ENCODE measurements at regions not wholly inside any gene's neighbourhood (a gene's known extent, or its start where the extent isn't known, plus 50 kb on each side); places are given as distances from the start of the nearest gene placed in this dataset.

- no peak overlapping the region for H3K14ac ChIP-seq (ENCODE audit: low read length)
- peaks cover 48 to 76% of the 10 kb centered on the region in 2 donors for H3K36me3 ChIP-seq (replicated peaks in 1 of 2; ENCODE audit: control insufficient read depth in 2 of 2, insufficient read depth in 2 of 2, low read length in 2 of 2)
- H3K4me2 ChIP-seq (ENCODE audit: insufficient read depth, low read length, poor library complexity, severe bottlenecking): no peak overlapping the region
- no peak overlapping the region for H2AFZ ChIP-seq (ENCODE audit: low read length)
- no peak overlapping the region for H2BK5ac ChIP-seq (ENCODE audit: low read length)
- no peak overlapping the region for H3K9ac ChIP-seq (ENCODE audit: low read depth, low read length, poor library complexity)
- no peak overlapping the region for H3K4ac ChIP-seq (ENCODE audit: low read length)
- no peak overlapping the region for H2BK15ac ChIP-seq (ENCODE audit: low read length)
- no peak overlapping the region for H3K18ac ChIP-seq (ENCODE audit: low read length)
- no peaks in the 10 kb centered on the region for H3K4me1 ChIP-seq (ENCODE audit: control insufficient read depth in 2 of 2, insufficient read depth in 1 of 2, low read depth in 1 of 2, low read length in 2 of 2)
- H3K4me3 ChIP-seq (ENCODE audit: low read length in 2 of 2): no peak overlapping the region
- no peak overlapping the region for H4K8ac ChIP-seq (ENCODE audit: low read depth, low read length)
- H2AK5ac ChIP-seq (ENCODE audit: low read depth, low read length): no peak overlapping the region
- peaks cover 0 to 5% of the 10 kb centered on the region in 2 donors for H3K9me3 ChIP-seq (replicated peaks in 1 of 2; ENCODE audit: control insufficient read depth in 2 of 2, insufficient read depth in 1 of 2, low read depth in 1 of 2, low read length in 2 of 2)
- no peak overlapping the region for H2BK120ac ChIP-seq (ENCODE audit: low read depth, low read length)
- DNase-seq (ENCODE audit: low spot score): no peak
- peaks cover 17% of the 10 kb centered on the region for H3K79me1 ChIP-seq (ENCODE audit: low read depth, low read length)
- H3K23ac ChIP-seq (ENCODE audit: low read depth, low read length, poor library complexity): no peak overlapping the region
- H3K27ac ChIP-seq (replicated peaks; ENCODE audit: low read length): no peak overlapping the region
- no peak overlapping the region for H4K91ac ChIP-seq (ENCODE audit: low read depth, low read length, poor library complexity)
- WGBS, 2 donors (ENCODE audit: extremely low coverage in 2 of 2, insufficient read length in 2 of 2, insufficient replicate concordance in 1 of 2): no CpG with 5 or more reads among the region's 10 CpGs
- H2BK12ac ChIP-seq (ENCODE audit: low read length): no peak overlapping the region
- no peaks in the 10 kb centered on the region for H3K27me3 ChIP-seq (ENCODE audit: control insufficient read depth in 3 of 3, insufficient read depth in 3 of 3, low read depth in 1 of 3, low read length in 3 of 3)
These were observed 69.5 kb downstream of the PTPRS start for GRCh38 chr19:5271145-5271544.

- Histone ChIP-seq H2BK12ac (ENCODE audit: low read length) (no peak overlapping the region), H3K14ac (ENCODE audit: low read length) (no peak overlapping the region), H3K4me1 (ENCODE audit: control insufficient read depth in 2 of 2, insufficient read depth in 1 of 2, low read depth in 1 of 2, low read length in 2 of 2) (no peaks in the 10 kb centered on the region), H4K8ac (ENCODE audit: low read depth, low read length) (no peak overlapping the region), H3K18ac (ENCODE audit: low read length) (no peak overlapping the region), H3K4me3 (ENCODE audit: low read length in 2 of 2) (no peak overlapping the region), H2BK5ac (ENCODE audit: low read length) (no peak overlapping the region), H2AFZ (ENCODE audit: low read length) (no peak overlapping the region), H3K27ac (replicated peaks; ENCODE audit: low read length) (no peak overlapping the region), H3K79me1 (ENCODE audit: low read depth, low read length) (peaks cover 13% of the 10 kb centered on the region), H3K9me3 (replicated peaks in 1 of 2; ENCODE audit: control insufficient read depth in 2 of 2, insufficient read depth in 1 of 2, low read depth in 1 of 2, low read length in 2 of 2) (peaks cover 0 to 5% of the 10 kb centered on the region in 2 donors), H3K36me3 (replicated peaks in 1 of 2; ENCODE audit: control insufficient read depth in 2 of 2, insufficient read depth in 2 of 2, low read length in 2 of 2) (peaks cover 49 to 78% of the 10 kb centered on the region in 2 donors), H3K4me2 (ENCODE audit: insufficient read depth, low read length, poor library complexity, severe bottlenecking) (no peak overlapping the region), H2AK5ac (ENCODE audit: low read depth, low read length) (no peak overlapping the region), H2BK15ac (ENCODE audit: low read length) (no peak overlapping the region), H3K9ac (ENCODE audit: low read depth, low read length, poor library complexity) (no peak overlapping the region), H2BK120ac (ENCODE audit: low read depth, low read length) (no peak overlapping the region), H4K91ac (ENCODE audit: low read depth, low read length, poor library complexity) (no peak overlapping the region), H3K23ac (ENCODE audit: low read depth, low read length, poor library complexity) (no peak overlapping the region), H3K4ac (ENCODE audit: low read length) (no peak overlapping the region), H3K27me3 (ENCODE audit: control insufficient read depth in 3 of 3, insufficient read depth in 3 of 3, low read depth in 1 of 3, low read length in 3 of 3) (no peaks in the 10 kb centered on the region)
- no peak for DNase-seq (ENCODE audit: low spot score)
- WGBS, 2 donors (ENCODE audit: extremely low coverage in 2 of 2, insufficient read length in 2 of 2, insufficient replicate concordance in 1 of 2): no CpG with 5 or more reads among the region's 9 CpGs
These were observed 70.7 kb downstream of the PTPRS start for GRCh38 chr19:5269926-5270325.

GRCh38 chr19:5269279-5269678 is 71.3 kb downstream of the PTPRS start:
- WGBS, 2 donors (ENCODE audit: extremely low coverage in 2 of 2, insufficient read length in 2 of 2, insufficient replicate concordance in 1 of 2): no CpG with 5 or more reads among the region's 17 CpGs
- no peak overlapping the region for H3K27ac ChIP-seq (replicated peaks; ENCODE audit: low read length)

GRCh38 chr19:5268801-5269200 is 71.8 kb downstream of the PTPRS start:
- Histone ChIP-seq H3K18ac (ENCODE audit: low read length) (peak overlapping the region; percentile 70), H3K4ac (ENCODE audit: low read length) (peak overlapping the region; percentile 67), H2BK120ac (ENCODE audit: low read depth, low read length) (peak overlapping the region; percentile 47), H3K27me3 (ENCODE audit: control insufficient read depth in 3 of 3, insufficient read depth in 3 of 3, low read depth in 1 of 3, low read length in 3 of 3) (no peaks in the 10 kb centered on the region), H3K4me1 (ENCODE audit: control insufficient read depth in 2 of 2, insufficient read depth in 1 of 2, low read depth in 1 of 2, low read length in 2 of 2) (no peaks in the 10 kb centered on the region), H2AK5ac (ENCODE audit: low read depth, low read length) (no peak overlapping the region), H3K9me3 (replicated peaks in 1 of 2; ENCODE audit: control insufficient read depth in 2 of 2, insufficient read depth in 1 of 2, low read depth in 1 of 2, low read length in 2 of 2) (peaks cover 0 to 5% of the 10 kb centered on the region in 2 donors), H3K36me3 (replicated peaks in 1 of 2; ENCODE audit: control insufficient read depth in 2 of 2, insufficient read depth in 2 of 2, low read length in 2 of 2) (peaks cover 53 to 79% of the 10 kb centered on the region in 2 donors), H4K8ac (ENCODE audit: low read depth, low read length) (no peak overlapping the region), H3K79me1 (ENCODE audit: low read depth, low read length) (peaks cover 11% of the 10 kb centered on the region), H2BK5ac (ENCODE audit: low read length) (peak overlapping the region; percentile 24), H3K4me3 (ENCODE audit: low read length in 2 of 2) (no peak overlapping the region), H3K27ac (replicated peaks; ENCODE audit: low read length) (no peak overlapping the region), H3K14ac (ENCODE audit: low read length) (no peak overlapping the region), H3K9ac (ENCODE audit: low read depth, low read length, poor library complexity) (no peak overlapping the region), H3K4me2 (ENCODE audit: insufficient read depth, low read length, poor library complexity, severe bottlenecking) (no peak overlapping the region), H3K23ac (ENCODE audit: low read depth, low read length, poor library complexity) (peak overlapping the region; percentile 67), H2BK12ac (ENCODE audit: low read length) (no peak overlapping the region), H4K91ac (ENCODE audit: low read depth, low read length, poor library complexity) (no peak overlapping the region), H2AFZ (ENCODE audit: low read length) (no peak overlapping the region), H2BK15ac (ENCODE audit: low read length) (no peak overlapping the region)
- DNase-seq (ENCODE audit: low spot score): no peak
- no CpG with 5 or more reads among the region's 13 CpGs for WGBS, 2 donors (ENCODE audit: extremely low coverage in 2 of 2, insufficient read length in 2 of 2, insufficient replicate concordance in 1 of 2)

More at GRCh38 chr19:5269279-5269678, 71.3 kb downstream of the PTPRS start:
- Histone ChIP-seq H3K14ac (ENCODE audit: low read length) (peak overlapping the region; percentile 2), H2BK5ac (ENCODE audit: low read length) (no peak overlapping the region), H3K4ac (ENCODE audit: low read length) (peak overlapping the region; percentile 67), H2AK5ac (ENCODE audit: low read depth, low read length) (no peak overlapping the region), H3K79me1 (ENCODE audit: low read depth, low read length) (peaks cover 13% of the 10 kb centered on the region), H3K4me2 (ENCODE audit: insufficient read depth, low read length, poor library complexity, severe bottlenecking) (no peak overlapping the region), H4K91ac (ENCODE audit: low read depth, low read length, poor library complexity) (no peak overlapping the region), H2BK12ac (ENCODE audit: low read length) (no peak overlapping the region), H3K18ac (ENCODE audit: low read length) (no peak overlapping the region), H3K36me3 (replicated peaks in 1 of 2; ENCODE audit: control insufficient read depth in 2 of 2, insufficient read depth in 2 of 2, low read length in 2 of 2) (peaks cover 51 to 79% of the 10 kb centered on the region in 2 donors), H3K4me3 (ENCODE audit: low read length in 2 of 2) (no peak overlapping the region), H4K8ac (ENCODE audit: low read depth, low read length) (no peak overlapping the region), H3K27me3 (ENCODE audit: control insufficient read depth in 3 of 3, insufficient read depth in 3 of 3, low read depth in 1 of 3, low read length in 3 of 3) (no peaks in the 10 kb centered on the region), H3K9me3 (replicated peaks in 1 of 2; ENCODE audit: control insufficient read depth in 2 of 2, insufficient read depth in 1 of 2, low read depth in 1 of 2, low read length in 2 of 2) (peaks cover 0 to 5% of the 10 kb centered on the region in 2 donors), H3K9ac (ENCODE audit: low read depth, low read length, poor library complexity) (no peak overlapping the region), H2AFZ (ENCODE audit: low read length) (no peak overlapping the region), H2BK15ac (ENCODE audit: low read length) (no peak overlapping the region), H2BK120ac (ENCODE audit: low read depth, low read length) (no peak overlapping the region), H3K4me1 (ENCODE audit: control insufficient read depth in 2 of 2, insufficient read depth in 1 of 2, low read depth in 1 of 2, low read length in 2 of 2) (no peaks in the 10 kb centered on the region), H3K23ac (ENCODE audit: low read depth, low read length, poor library complexity) (peak overlapping the region; percentile 67)
- DNase-seq (ENCODE audit: low spot score): no peak

Data from neuronal stem cell (in vitro differentiated cells).